GM13976 (cell line): ENCODE measurements at regions not wholly inside any gene's neighbourhood (a gene's known extent, or its start where the extent isn't known, plus 50 kb on each side); places are given as distances from the start of the nearest gene placed in this dataset.

Source experiments
- DNase-seq: peaks from one replicate; pipeline ENCODE4 v3.0.0; 2012; ENCODE audit warnings: low spot score
- in situ Hi-C: fragments of 300-500 bp; cut with MboI; formaldehyde crosslinking; loops from one replicate; pipeline ENCODE4 v1.12.0; 2022; ENCODE audit warnings: low sequenced_read_pairs, mixed read lengths, inconsistent platforms; ENCODE audit not compliant: unreplicated experiment
- TF ChIP-seq, protein P1 (sequence below): IDR thresholded peaks from 2 replicates; pipeline ENCODE4 v1.5.1; 2012; ENCODE audit warnings: borderline replicate concordance, mild to moderate bottlenecking; ENCODE audit not compliant: insufficient read depth; ENCODE audit errors: extremely low read depth, missing control alignments, control extremely low read depth

GRCh38 chr17:13204607-13205237, 186.9 kb upstream of the ELAC2 start:
- in situ Hi-C loops, result no loop called here
- DNase-seq, result no peak

GRCh38 chr17:13202835-13203234, 185.0 kb upstream of the ELAC2 start:
- in situ Hi-C loops, result no loop called here
- no peak for DNase-seq
- TF ChIP-seq, protein P1, sequence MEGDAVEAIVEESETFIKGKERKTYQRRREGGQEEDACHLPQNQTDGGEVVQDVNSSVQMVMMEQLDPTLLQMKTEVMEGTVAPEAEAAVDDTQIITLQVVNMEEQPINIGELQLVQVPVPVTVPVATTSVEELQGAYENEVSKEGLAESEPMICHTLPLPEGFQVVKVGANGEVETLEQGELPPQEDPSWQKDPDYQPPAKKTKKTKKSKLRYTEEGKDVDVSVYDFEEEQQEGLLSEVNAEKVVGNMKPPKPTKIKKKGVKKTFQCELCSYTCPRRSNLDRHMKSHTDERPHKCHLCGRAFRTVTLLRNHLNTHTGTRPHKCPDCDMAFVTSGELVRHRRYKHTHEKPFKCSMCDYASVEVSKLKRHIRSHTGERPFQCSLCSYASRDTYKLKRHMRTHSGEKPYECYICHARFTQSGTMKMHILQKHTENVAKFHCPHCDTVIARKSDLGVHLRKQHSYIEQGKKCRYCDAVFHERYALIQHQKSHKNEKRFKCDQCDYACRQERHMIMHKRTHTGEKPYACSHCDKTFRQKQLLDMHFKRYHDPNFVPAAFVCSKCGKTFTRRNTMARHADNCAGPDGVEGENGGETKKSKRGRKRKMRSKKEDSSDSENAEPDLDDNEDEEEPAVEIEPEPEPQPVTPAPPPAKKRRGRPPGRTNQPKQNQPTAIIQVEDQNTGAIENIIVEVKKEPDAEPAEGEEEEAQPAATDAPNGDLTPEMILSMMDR, result no peak

More at GRCh38 chr17:13204607-13205237, 186.9 kb upstream of the ELAC2 start:
- TF ChIP-seq, protein P1, result no peak

DNA sequence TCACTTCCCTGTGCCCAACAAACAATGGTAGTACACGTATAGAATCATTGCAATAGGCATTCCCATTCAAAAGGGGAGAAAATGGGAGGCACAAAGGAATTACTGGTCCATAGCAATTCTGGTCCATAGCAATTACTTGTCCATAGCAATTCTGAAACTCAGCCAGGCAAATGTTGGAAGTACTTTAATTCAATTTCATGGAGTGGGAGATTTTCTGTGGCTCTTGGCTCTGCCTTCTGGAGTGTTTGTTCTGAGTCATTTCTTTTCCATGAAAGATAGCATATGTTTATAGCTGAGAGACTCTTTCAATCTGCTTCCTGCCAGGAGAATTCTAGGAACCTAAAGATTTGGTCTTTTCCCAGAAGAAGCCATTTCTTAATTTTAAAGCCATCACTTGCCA, 182.8 kb upstream of the ELAC2 start:
- in situ Hi-C loops, result no loop called here
- TF ChIP-seq, protein P1, result no peak
- no peak for DNase-seq

DNA sequence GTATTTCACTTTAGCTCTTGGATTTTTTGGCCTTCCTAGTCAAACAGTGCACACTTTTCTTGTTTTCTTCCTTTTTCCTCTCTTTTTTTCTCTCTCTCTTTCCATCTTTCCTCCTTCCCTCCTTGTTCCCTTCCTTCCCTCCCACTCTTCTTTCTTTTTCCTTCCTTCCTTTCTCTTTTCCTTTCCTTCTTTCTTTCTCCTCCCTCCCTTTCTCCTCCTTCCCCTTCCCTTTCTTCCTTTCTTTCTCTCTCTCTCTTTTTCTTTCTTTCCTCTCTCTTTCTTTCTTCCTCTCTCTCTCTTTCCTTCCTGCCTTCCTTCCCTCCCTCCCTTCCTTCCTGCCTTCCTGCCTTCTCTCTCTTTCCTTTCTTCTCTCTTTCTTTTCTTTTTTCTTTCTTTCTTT, 181.6 kb upstream of the ELAC2 start:
- no peak for DNase-seq
- TF ChIP-seq, protein P1, result no peak
- in situ Hi-C loops, result no loop called here

- TF ChIP-seq, protein P1, result no peak
- in situ Hi-C loops, result no loop called here
- DNase-seq, result no peak
These were observed 179.8 kb upstream of the ELAC2 start for GRCh38 chr17:13197586-13197985.

DNA sequence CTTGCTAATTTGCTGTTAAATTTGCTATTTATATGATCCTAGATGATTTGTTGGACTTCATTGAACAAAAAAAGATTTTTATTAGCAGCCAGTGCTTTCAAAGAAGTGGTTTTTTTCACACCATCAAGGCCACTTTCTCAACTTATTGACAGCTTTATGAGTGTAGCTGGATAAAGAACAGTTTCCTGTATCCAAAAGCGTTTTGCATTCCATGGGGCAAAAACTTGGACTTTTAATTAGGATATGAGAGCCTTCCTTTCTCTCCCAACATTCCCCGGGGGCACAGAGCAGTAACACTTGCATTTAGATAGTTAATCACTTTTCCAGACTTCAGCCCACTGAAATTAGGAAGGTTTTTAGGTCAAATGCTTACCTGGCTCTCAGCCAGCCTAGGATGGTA, 177.1 kb upstream of the ELAC2 start:
- in situ Hi-C loops, result no loop called here
- TF ChIP-seq, protein P1, result no peak
- no peak for DNase-seq
